HG03025 (cell line): ENCODE measurements at regions not wholly inside any gene's neighbourhood (a gene's known extent, or its start where the extent isn't known, plus 50 kb on each side); places are given as distances from the start of the nearest gene placed in this dataset.

Source experiments
- ATAC-seq: cut with Tn5 transposase; IDR thresholded peaks from one replicate; pipeline ENCODE4 v1.9.1; 2021; ENCODE audit warnings: mild to moderate bottlenecking, moderate library complexity; ENCODE audit not compliant: unreplicated experiment, low FRiP score

- ATAC-seq: no peak
Measured at GRCh38 chr13:73397496-73398305, 338.9 kb downstream of the KLF5 start.

GRCh38 chr13:73394066-73394465, 335.3 kb downstream of the KLF5 start:
- ATAC-seq: no peak

- ATAC-seq: no peak
Measured at GRCh38 chr13:73390100-73390499, 331.3 kb downstream of the KLF5 start.

GRCh38 chr13:73388586-73388985, 329.8 kb downstream of the KLF5 start:
- ATAC-seq: no peak

- no peak for ATAC-seq
Measured at GRCh38 chr13:73387318-73387717, 328.5 kb downstream of the KLF5 start.

GRCh38 chr13:73385848-73386247, 327.0 kb downstream of the KLF5 start:
- ATAC-seq: no peak

- ATAC-seq: no peak
Measured at GRCh38 chr13:73372666-73373627, 314.1 kb downstream of the KLF5 start.

- no peak for ATAC-seq
Measured at GRCh38 chr13:73370066-73370465, 311.3 kb downstream of the KLF5 start.

- no peak for ATAC-seq
Measured at GRCh38 chr13:73369095-73369494, 310.3 kb downstream of the KLF5 start.

GRCh38 chr13:73368608-73369007, 309.8 kb downstream of the KLF5 start:
- ATAC-seq: no peak

GRCh38 chr13:73367886-73368285, 309.1 kb downstream of the KLF5 start:
- no peak for ATAC-seq

GRCh38 chr13:73366241-73366640, 307.4 kb downstream of the KLF5 start:
- no peak for ATAC-seq

- no peak for ATAC-seq
Measured at GRCh38 chr13:73365681-73366080, 306.9 kb downstream of the KLF5 start.

- no peak for ATAC-seq
Measured at GRCh38 chr13:73365252-73365651, 306.4 kb downstream of the KLF5 start.

GRCh38 chr13:73364736-73365135, 305.9 kb downstream of the KLF5 start:
- ATAC-seq: no peak

GRCh38 chr13:73358606-73359095, 299.8 kb downstream of the KLF5 start:
- no peak for ATAC-seq

- no peak for ATAC-seq
Measured at GRCh38 chr13:73355134-73355533, 296.3 kb downstream of the KLF5 start.

GRCh38 chr13:73351730-73352129, 292.9 kb downstream of the KLF5 start:
- ATAC-seq: no peak

- no peak for ATAC-seq
Measured at GRCh38 chr13:73341748-73342147, 282.9 kb downstream of the KLF5 start.

GRCh38 chr13:73340069-73340468, 281.3 kb downstream of the KLF5 start:
- ATAC-seq: no peak

GRCh38 chr13:73339086-73339485, 280.3 kb downstream of the KLF5 start:
- ATAC-seq: no peak
